ENCODE measurements at regions not wholly inside any gene's neighbourhood (a gene's known extent, or its start where the extent isn't known, plus 50 kb on each side); places are given as distances from the start of the nearest gene placed in this dataset.

GRCh38 chr20:39631557-39631956, 669.4 kb downstream of the DHX35 start:
- no peak for DNase-seq (ENCODE audit: low read depth)

- DNase-seq (ENCODE audit: low read depth), result no peak
Observed at GRCh38 chr20:39630215-39630908, 668.2 kb downstream of the DHX35 start.

- DNase-seq (ENCODE audit: low read depth), result no peak
Observed at GRCh38 chr20:39627765-39628164, 665.6 kb downstream of the DHX35 start.

- no peak for DNase-seq (ENCODE audit: low read depth)
Observed at GRCh38 chr20:39624316-39624715, 662.2 kb downstream of the DHX35 start.

GRCh38 chr20:39623584-39624234, 661.6 kb downstream of the DHX35 start:
- no peak for DNase-seq (ENCODE audit: low read depth)

GRCh38 chr20:39619271-39619785, 657.2 kb downstream of the DHX35 start:
- no peak for DNase-seq (ENCODE audit: low read depth)

- DNase-seq (ENCODE audit: low read depth), result no peak
Observed at GRCh38 chr20:39611901-39612300, 649.8 kb downstream of the DHX35 start.

GRCh38 chr20:39607141-39607540, 645.0 kb downstream of the DHX35 start:
- no peak for DNase-seq (ENCODE audit: low read depth)

GRCh38 chr20:39605908-39606307, 643.8 kb downstream of the DHX35 start:
- no peak for DNase-seq (ENCODE audit: low read depth)

GRCh38 chr20:39605361-39605760, 643.2 kb downstream of the DHX35 start:
- no peak for DNase-seq (ENCODE audit: low read depth)

- no peak for DNase-seq (ENCODE audit: low read depth)
Observed at GRCh38 chr20:39603219-39603618, 641.1 kb downstream of the DHX35 start.

- no peak for DNase-seq (ENCODE audit: low read depth)
Observed at GRCh38 chr20:39602649-39603048, 640.5 kb downstream of the DHX35 start.

GRCh38 chr20:39600871-39601270, 638.7 kb downstream of the DHX35 start:
- no peak for DNase-seq (ENCODE audit: low read depth)

GRCh38 chr20:39600156-39600555, 638.0 kb downstream of the DHX35 start:
- no peak for DNase-seq (ENCODE audit: low read depth)

GRCh38 chr20:39596554-39596953, 634.4 kb downstream of the DHX35 start:
- DNase-seq (ENCODE audit: low read depth), result no peak

GRCh38 chr20:39592371-39592770, 630.2 kb downstream of the DHX35 start:
- DNase-seq (ENCODE audit: low read depth), result no peak

- DNase-seq (ENCODE audit: low read depth), result no peak
Observed at GRCh38 chr20:39588148-39588757, 626.1 kb downstream of the DHX35 start.

GRCh38 chr20:39581034-39581433, 618.9 kb downstream of the DHX35 start:
- no peak for DNase-seq (ENCODE audit: low read depth)

GRCh38 chr20:39576771-39577170, 614.6 kb downstream of the DHX35 start:
- DNase-seq (ENCODE audit: low read depth), result no peak

- no peak for DNase-seq (ENCODE audit: low read depth)
Observed at GRCh38 chr20:39574061-39574460, 611.9 kb downstream of the DHX35 start.

GRCh38 chr20:39571171-39571570, 609.0 kb downstream of the DHX35 start:
- no peak for DNase-seq (ENCODE audit: low read depth)

- no peak for DNase-seq (ENCODE audit: low read depth)
Observed at GRCh38 chr20:39568109-39568508, 606.0 kb downstream of the DHX35 start.

- DNase-seq (ENCODE audit: low read depth), result no peak
Observed at GRCh38 chr20:39563349-39563748, 601.2 kb downstream of the DHX35 start.

All from amniotic epithelial cell (primary cell).